B cell (primary cell): ENCODE measurements at regions not wholly inside any gene's neighbourhood (a gene's known extent, or its start where the extent isn't known, plus 50 kb on each side); places are given as distances from the start of the nearest gene placed in this dataset.

Experiments used
- ATAC-seq: fragments of 200-7000 bp; cut with Tn5 transposase; one replicate; pipeline ENCODE4 v1.10.0; 2021; ENCODE audit warnings: low read depth, mild to moderate bottlenecking, moderate number of reproducible peaks, moderate library complexity
- CTCF ChIA-PET: fragments of 350-600 bp; sonication (Branson Sonifier 250); formaldehyde crosslinking; loops from one replicate; lab custom pipeline; 2021; ENCODE audit warnings: antibody characterized with exemption, inconsistent platforms; lab: Charles Lee
- POLR2A ChIA-PET: fragments of 350-600 bp; sonication (Branson Sonifier 250); formaldehyde crosslinking; loops from one replicate; lab custom pipeline; 2021; ENCODE audit warnings: antibody characterized with exemption; lab: Charles Lee
- DNase-seq: peaks from one replicate; pipeline ENCODE4 v3.0.0; 2013
- H2AFZ ChIP-seq: 2 replicates; pipeline ENCODE4 v1.6.1; 2012; ENCODE audit warnings: mild to moderate bottlenecking, low read depth, low read length; ENCODE audit not compliant: insufficient read depth, poor library complexity, severe bottlenecking
- H3K27ac ChIP-seq, 2 donors: 1 replicate in 1 of 2; 2 replicates in 1 of 2; pipeline ENCODE4 v1.5.1; 2012 to 2013; ENCODE audit warnings: low read length in 2 of 2, mild to moderate bottlenecking in 2 of 2, moderate library complexity in 1 of 2
- H3K27me3 ChIP-seq, 4 experiments: fragments of 200-600 bp in 1 of 4; sonication (generic) in 1 of 4; replicated peaks in 1 of 4; 1 replicate in 2 of 4; 2 replicates in 2 of 4; pipeline versions ENCODE4 v1.6.1 to v1.7.0; 2013 to 2016; ENCODE audit warnings: low read length in 3 of 4, mild to moderate bottlenecking in 2 of 4, mixed read lengths in 1 of 4, moderate library complexity in 1 of 4; ENCODE audit not compliant: insufficient read depth in 4 of 4, control insufficient read depth in 3 of 4; ENCODE audit errors: control extremely low read depth in 1 of 4
- H3K36me3 ChIP-seq, 2 experiments: replicated peaks in 1 of 2; 1 replicate in 1 of 2; 2 replicates in 1 of 2; pipeline versions ENCODE4 v1.6.1 to v1.7.1; 2013; ENCODE audit warnings: low read length in 1 of 2; ENCODE audit not compliant: insufficient read depth in 2 of 2, control insufficient read depth in 1 of 2; ENCODE audit errors: control extremely low read depth in 1 of 2, extremely low read depth in 1 of 2
- H3K4me1 ChIP-seq, 2 donors: fragments of 200-600 bp in 1 of 2; sonication (generic) in 1 of 2; 1 replicate in 1 of 2; 2 replicates in 1 of 2; pipeline versions ENCODE4 v1.5.1 to v1.6.1; 2013 to 2017; ENCODE audit warnings: low read length in 2 of 2; ENCODE audit not compliant: control insufficient read depth in 2 of 2, insufficient read depth in 2 of 2
- H3K4me2 ChIP-seq: replicated peaks from 2 replicates; pipeline ENCODE3; 2012; ENCODE audit warnings: mild to moderate bottlenecking, low read depth, low read length; ENCODE audit not compliant: poor library complexity, severe bottlenecking
- H3K4me3 ChIP-seq, 5 experiments: fragments of 200-600 bp in 1 of 5; sonication (generic) in 1 of 5; 1 replicate in 3 of 5; 2 replicates in 2 of 5; pipeline versions ENCODE4 v1.5.1 to v1.7.0; 2011 to 2016; ENCODE audit warnings: low read length in 4 of 5, mild to moderate bottlenecking in 4 of 5, low read depth in 2 of 5, control low read depth in 1 of 5, moderate library complexity in 1 of 5; ENCODE audit not compliant: insufficient read depth in 1 of 5; ENCODE audit errors: control extremely low read depth in 1 of 5, extremely low read depth in 1 of 5
- H3K79me2 ChIP-seq: fragments of 200-600 bp; sonication (generic); one replicate; pipeline ENCODE4 v1.6.0; 2016; ENCODE audit warnings: low read length; ENCODE audit not compliant: control insufficient read depth, insufficient read depth
- H3K9ac ChIP-seq: fragments of 200-600 bp; sonication (generic); 2 replicates; pipeline ENCODE4 v1.6.1; 2017; ENCODE audit warnings: mild to moderate bottlenecking, low read length, moderate library complexity
- H3K9me3 ChIP-seq, 3 donors: one replicate each; pipeline versions ENCODE4 v1.6.1 to v1.7.1; 2013; ENCODE audit warnings: low read length in 2 of 3; ENCODE audit not compliant: control insufficient read depth in 2 of 3, insufficient read depth in 1 of 3; ENCODE audit errors: control extremely low read depth in 1 of 3
- H4K20me1 ChIP-seq: 2 replicates; pipeline ENCODE4 v1.6.0; 2012; ENCODE audit warnings: mild to moderate bottlenecking, low read length; ENCODE audit not compliant: insufficient read depth, control insufficient read depth, poor library complexity, severe bottlenecking
- H3K27ac Mint-ChIP-seq: one replicate; pipeline ENCODE4 v1.8.0; 2021; ENCODE audit warnings: mixed read lengths
- H3K27me3 Mint-ChIP-seq: one replicate; pipeline ENCODE4 v1.8.0; 2021; ENCODE audit warnings: mixed read lengths
- H3K4me1 Mint-ChIP-seq: one replicate; pipeline ENCODE4 v1.8.0; 2021; ENCODE audit warnings: mixed read lengths
- H3K4me3 Mint-ChIP-seq: one replicate; pipeline ENCODE4 v1.8.0; 2021; ENCODE audit warnings: mixed read lengths
- H3K9me3 Mint-ChIP-seq: one replicate; pipeline ENCODE4 v1.8.0; 2022; ENCODE audit warnings: mixed read lengths; ENCODE audit not compliant: insufficient read depth
- EZH2 ChIP-seq: IDR thresholded peaks from 2 replicates; pipeline ENCODE4 v1.6.1; 2012; ENCODE audit warnings: borderline replicate concordance, low read depth, mild to moderate bottlenecking, moderate library complexity, low read length; ENCODE audit not compliant: insufficient read depth, poor library complexity, severe bottlenecking
- WGBS: methylation state at CpG from one replicate; pipeline ENCODE4 v1.1.5; 2013; ENCODE audit warnings: missing lambda C conversion rate; ENCODE audit not compliant: insufficient coverage; 5-methylcytosine and 5-hydroxymethylcytosine counted together
- intact Hi-C: fragments of 100-400 bp; cut with micrococcal nuclease; formaldehyde crosslinking; loops from one replicate; pipeline ENCODE4 v1.10.0; 2022
- TF ChIP-seq, protein P1 (sequence below): fragments of 200-600 bp; IDR thresholded peaks from one replicate; pipeline ENCODE4 v1.8.0; 2022; ENCODE audit warnings: antibody characterized with exemption, mild to moderate bottlenecking

DNA sequence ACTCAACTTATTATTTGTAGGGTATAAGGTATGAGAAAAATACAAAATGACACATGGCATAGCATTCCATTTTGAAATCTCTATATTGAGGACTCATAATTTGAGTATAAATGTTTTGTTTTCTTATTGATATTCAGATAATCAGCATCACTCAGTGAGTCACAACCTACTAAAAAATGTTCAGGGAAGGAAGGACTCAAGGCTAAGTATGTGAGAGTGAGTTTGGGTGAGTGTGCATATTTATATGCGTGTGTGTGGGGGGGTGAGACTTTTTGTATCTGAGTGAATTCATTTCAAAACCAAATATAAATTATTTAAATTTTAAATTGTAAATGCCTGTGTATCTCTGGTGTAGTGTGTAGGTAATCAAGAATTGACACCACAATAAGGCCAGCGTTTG is 87.8 kb upstream of the PRKD1 start:
- CTCF ChIA-PET = no interaction called here
- no peak for TF ChIP-seq EZH2
- TF ChIP-seq, protein P1, sequence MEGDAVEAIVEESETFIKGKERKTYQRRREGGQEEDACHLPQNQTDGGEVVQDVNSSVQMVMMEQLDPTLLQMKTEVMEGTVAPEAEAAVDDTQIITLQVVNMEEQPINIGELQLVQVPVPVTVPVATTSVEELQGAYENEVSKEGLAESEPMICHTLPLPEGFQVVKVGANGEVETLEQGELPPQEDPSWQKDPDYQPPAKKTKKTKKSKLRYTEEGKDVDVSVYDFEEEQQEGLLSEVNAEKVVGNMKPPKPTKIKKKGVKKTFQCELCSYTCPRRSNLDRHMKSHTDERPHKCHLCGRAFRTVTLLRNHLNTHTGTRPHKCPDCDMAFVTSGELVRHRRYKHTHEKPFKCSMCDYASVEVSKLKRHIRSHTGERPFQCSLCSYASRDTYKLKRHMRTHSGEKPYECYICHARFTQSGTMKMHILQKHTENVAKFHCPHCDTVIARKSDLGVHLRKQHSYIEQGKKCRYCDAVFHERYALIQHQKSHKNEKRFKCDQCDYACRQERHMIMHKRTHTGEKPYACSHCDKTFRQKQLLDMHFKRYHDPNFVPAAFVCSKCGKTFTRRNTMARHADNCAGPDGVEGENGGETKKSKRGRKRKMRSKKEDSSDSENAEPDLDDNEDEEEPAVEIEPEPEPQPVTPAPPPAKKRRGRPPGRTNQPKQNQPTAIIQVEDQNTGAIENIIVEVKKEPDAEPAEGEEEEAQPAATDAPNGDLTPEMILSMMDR = no peak
- H3K9me3 Mint-ChIP-seq = no peaks in the 10 kb centered on the region

GRCh38 chr14:30016002-30016401 is 88.4 kb upstream of the PRKD1 start:
- Mint-ChIP-seq H3K4me1 (no peaks in the 10 kb centered on the region), H3K4me3 (no peak overlapping the region), H3K27me3 (no peaks in the 10 kb centered on the region), H3K27ac (no peak overlapping the region), H3K9me3 (no peaks in the 10 kb centered on the region)
- Histone ChIP-seq H3K9me3 (no peaks in the 10 kb centered on the region), H3K27ac (no peak overlapping the region), H3K27me3 (no peaks in the 10 kb centered on the region), H3K79me2 (no peaks in the 10 kb centered on the region), H3K4me2 (no peak overlapping the region), H2AFZ (no peak overlapping the region), H4K20me1 (no peaks in the 10 kb centered on the region), H3K4me3 (no peak overlapping the region), H3K4me1 (no peaks in the 10 kb centered on the region), H3K36me3 (no peaks in the 10 kb centered on the region), H3K9ac (no peak overlapping the region)
- ATAC-seq (no peak), DNase-seq (no peak)
- WGBS = no CpG with 5 or more reads among the region's 1 CpG
- CTCF ChIA-PET = no interaction called here
- TF ChIP-seq, protein P1 = no peak
- no peak for TF ChIP-seq EZH2
- POLR2A ChIA-PET = no interaction called here
- intact Hi-C loops = no loop called here

More for the DNA sequence above, 87.8 kb upstream of the PRKD1 start:
- no peak overlapping the region for H3K4me3 Mint-ChIP-seq
- Histone ChIP-seq H3K27ac (no peak overlapping the region), H2AFZ (no peak overlapping the region), H3K4me3 (no peak overlapping the region), H3K9me3 (no peaks in the 10 kb centered on the region), H3K4me2 (no peak overlapping the region), H3K4me1 (no peaks in the 10 kb centered on the region), H3K79me2 (no peaks in the 10 kb centered on the region), H4K20me1 (no peaks in the 10 kb centered on the region), H3K27me3 (no peaks in the 10 kb centered on the region), H3K36me3 (no peaks in the 10 kb centered on the region), H3K9ac (no peak overlapping the region)
- H3K4me1 Mint-ChIP-seq = no peaks in the 10 kb centered on the region
- ATAC-seq = no peak
- POLR2A ChIA-PET = no interaction called here
- no peak for DNase-seq
- H3K27ac Mint-ChIP-seq = no peak overlapping the region
- intact Hi-C loops = no loop called here
- no peaks in the 10 kb centered on the region for H3K27me3 Mint-ChIP-seq
- no CpG with 5 or more reads among the region's 2 CpGs for WGBS
